Fibroblast of villous mesenchyme (primary cell): ENCODE measurements at regions not wholly inside any gene's neighbourhood (a gene's known extent, or its start where the extent isn't known, plus 50 kb on each side); places are given as distances from the start of the nearest gene placed in this dataset.
A peak's percentile ranks its signal among the peaks of the same experiment; 100 is the strongest.

Experiments
- DNase-seq: peaks from one replicate; pipeline ENCODE4 v3.0.0-alpha.2; 2010; ENCODE audit warnings: low read depth
- H3K4me3 ChIP-seq: 2 replicates; pipeline ENCODE4 v1.5.1; 2011; ENCODE audit warnings: low read depth, mild to moderate bottlenecking, low read length
- TF ChIP-seq, protein P1 (sequence below): IDR thresholded peaks from 2 replicates; pipeline ENCODE4 v1.5.1; 2012; ENCODE audit warnings: low read depth, mild to moderate bottlenecking, low read length; ENCODE audit not compliant: insufficient read depth

DNA sequence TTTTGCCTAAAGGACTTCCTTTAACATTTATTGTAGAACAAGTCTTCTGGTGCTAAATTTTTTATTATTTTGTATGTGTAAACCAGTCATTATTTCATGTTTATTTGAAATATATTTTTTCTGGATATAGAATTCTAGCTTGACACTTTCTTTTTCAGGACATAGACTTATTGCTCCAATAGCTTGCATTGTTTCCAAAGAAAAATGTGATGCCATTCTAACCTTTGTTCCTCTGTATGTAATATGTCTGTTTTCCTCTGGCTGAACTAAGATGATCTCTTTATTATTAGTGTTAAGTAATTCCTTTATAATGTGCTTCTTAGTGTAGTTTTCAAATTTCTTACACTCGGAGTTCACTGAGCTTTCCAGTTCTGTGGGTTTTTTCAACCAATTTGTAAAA lies 174.1 kb upstream of the STARD13 start:
- TF ChIP-seq, protein P1, sequence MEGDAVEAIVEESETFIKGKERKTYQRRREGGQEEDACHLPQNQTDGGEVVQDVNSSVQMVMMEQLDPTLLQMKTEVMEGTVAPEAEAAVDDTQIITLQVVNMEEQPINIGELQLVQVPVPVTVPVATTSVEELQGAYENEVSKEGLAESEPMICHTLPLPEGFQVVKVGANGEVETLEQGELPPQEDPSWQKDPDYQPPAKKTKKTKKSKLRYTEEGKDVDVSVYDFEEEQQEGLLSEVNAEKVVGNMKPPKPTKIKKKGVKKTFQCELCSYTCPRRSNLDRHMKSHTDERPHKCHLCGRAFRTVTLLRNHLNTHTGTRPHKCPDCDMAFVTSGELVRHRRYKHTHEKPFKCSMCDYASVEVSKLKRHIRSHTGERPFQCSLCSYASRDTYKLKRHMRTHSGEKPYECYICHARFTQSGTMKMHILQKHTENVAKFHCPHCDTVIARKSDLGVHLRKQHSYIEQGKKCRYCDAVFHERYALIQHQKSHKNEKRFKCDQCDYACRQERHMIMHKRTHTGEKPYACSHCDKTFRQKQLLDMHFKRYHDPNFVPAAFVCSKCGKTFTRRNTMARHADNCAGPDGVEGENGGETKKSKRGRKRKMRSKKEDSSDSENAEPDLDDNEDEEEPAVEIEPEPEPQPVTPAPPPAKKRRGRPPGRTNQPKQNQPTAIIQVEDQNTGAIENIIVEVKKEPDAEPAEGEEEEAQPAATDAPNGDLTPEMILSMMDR: no peak
- no peak for DNase-seq
- H3K4me3 ChIP-seq: no peak overlapping the region

DNA sequence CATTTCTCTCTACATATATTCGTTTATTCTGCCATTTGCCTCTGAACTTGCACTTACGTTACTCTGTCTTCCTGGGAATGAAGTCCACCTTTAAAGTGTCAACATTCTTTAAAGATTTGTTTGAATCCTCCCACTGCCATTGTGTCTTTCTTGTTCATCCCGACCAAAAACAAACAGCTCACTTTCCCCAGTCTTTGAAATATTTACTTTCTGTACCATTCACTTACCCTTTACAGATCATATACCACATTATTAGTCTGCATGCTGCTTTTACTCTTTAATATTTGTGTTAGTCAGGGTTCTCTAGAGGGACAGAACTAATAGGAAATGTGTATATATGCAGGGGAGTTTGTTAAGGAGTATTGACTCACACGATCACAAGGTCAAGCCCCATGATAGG lies 176.6 kb upstream of the STARD13 start:
- TF ChIP-seq, protein P1: no peak
- DNase-seq: no peak
- no peak overlapping the region for H3K4me3 ChIP-seq

DNA sequence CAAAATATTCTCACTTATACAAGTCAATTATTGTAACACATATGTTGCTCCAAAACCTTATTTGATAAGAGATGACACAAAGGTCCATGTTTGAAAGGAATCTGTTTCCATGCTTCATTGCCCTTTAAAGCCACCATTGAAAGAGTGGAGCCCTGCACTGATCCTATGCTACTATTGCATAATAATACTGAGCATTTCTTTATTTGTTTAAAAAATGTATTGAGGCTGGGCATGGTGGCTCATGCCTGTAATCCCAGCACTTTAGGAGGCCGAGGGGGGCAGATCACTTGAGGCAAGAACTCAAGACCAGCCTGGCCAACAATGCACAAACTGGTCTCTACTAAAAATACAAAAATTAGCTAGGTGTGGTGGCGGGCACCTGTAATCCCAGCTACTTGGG lies 178.8 kb upstream of the STARD13 start:
- H3K4me3 ChIP-seq: no peak overlapping the region
- TF ChIP-seq, protein P1: no peak
- DNase-seq: no peak

DNA sequence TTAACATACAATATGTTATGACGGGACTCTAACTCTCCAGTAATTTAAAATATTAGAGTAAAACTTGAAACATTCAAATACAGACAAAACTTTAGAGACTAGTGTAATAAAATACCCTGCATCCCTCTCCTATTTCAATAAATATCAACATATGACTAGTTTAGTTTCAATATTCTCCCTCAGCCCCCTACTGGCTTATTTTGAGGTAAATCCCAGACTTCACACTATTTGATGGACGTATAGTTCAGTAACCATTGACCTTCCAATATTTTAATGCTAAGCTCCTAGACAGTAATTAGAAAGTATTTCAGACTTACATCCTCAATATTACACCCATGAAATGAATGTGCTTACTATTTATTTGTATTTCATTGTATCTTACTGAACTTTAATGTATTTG lies 180.7 kb upstream of the STARD13 start:
- no peak for DNase-seq
- H3K4me3 ChIP-seq: no peak overlapping the region
- TF ChIP-seq, protein P1: peak; percentile 16

DNA sequence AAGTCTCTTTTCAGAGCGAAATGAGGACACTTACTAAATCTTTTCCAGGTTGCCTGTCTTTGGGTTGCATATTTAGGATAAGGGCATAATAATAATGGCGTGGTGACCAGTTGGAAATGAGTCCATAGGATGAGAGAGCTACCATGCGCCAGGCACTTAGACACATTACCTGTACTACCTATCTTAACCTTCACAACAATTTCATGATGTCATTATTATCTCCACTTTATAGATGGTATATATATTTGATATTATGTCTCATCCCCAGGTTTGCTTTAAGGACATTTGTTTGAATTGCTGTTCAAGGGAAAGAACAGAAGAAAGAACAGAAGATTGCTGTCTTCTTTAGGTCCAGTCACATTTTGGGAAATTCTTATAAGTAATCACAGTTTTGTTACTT lies 182.0 kb upstream of the STARD13 start:
- TF ChIP-seq, protein P1: no peak
- no peak overlapping the region for H3K4me3 ChIP-seq
- no peak for DNase-seq

DNA sequence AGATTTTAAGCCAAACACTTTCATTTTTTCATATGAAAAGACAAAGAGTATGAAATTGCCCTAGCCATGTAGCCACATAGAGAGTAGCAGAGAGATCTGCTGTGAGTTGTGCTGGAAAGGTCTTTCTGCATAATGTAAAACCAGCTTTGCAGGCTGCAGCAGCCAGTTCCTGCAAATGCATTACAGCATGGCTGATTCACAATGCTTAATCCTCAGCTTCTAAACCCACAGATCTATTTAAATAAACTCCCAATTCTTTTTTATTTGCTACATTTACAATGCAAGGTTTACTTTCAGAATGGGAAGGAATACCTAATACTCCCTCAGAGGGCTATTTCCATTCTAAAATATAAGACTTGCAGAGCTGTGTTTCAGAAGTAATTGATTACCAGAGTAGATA lies 185.6 kb upstream of the STARD13 start:
- TF ChIP-seq, protein P1: no peak
- no peak overlapping the region for H3K4me3 ChIP-seq
- DNase-seq: no peak

DNA sequence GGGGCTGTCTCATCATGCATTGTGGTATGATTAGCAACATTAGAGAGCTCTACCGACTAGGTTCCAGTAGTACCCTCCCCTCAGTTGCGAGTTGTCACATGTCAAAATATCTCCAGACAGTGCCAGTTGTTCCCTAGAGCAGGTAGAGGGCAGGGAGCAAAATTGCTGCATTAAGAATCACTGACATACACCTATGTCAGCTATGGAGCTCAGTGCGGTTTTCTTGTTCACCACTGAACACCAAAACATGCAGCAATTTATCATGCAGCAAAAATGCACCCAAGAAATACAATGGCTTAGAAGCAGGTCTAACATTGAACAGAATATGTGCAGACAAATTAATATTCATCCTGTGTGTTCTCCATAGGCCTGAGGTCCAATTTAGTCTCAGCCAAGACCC lies 186.9 kb upstream of the STARD13 start:
- TF ChIP-seq, protein P1: no peak
- H3K4me3 ChIP-seq: no peak overlapping the region
- DNase-seq: no peak
